ENCODE measurements at regions not wholly inside any gene's neighbourhood (a gene's known extent, or its start where the extent isn't known, plus 50 kb on each side); places are given as distances from the start of the nearest gene placed in this dataset.

- intact Hi-C loops (cut with DNase I, micrococcal nuclease), result no loop called here
- ATAC-seq (no peak), DNase-seq (no peak)
Measured at GRCh38 chr5:138651058-138651766, 76.0 kb upstream of the HSPA9 start.

GRCh38 chr5:138650196-138650595 lies 75.0 kb upstream of the HSPA9 start:
- DNase-seq, result no peak
- ATAC-seq, result no peak

GRCh38 chr5:138649775-138650174 lies 74.6 kb upstream of the HSPA9 start:
- DNase-seq (no peak), ATAC-seq (no peak)
- intact Hi-C loops (cut with DNase I, micrococcal nuclease), result no loop called here

More at GRCh38 chr5:138650196-138650595, 75.0 kb upstream of the HSPA9 start:
- intact Hi-C loops (cut with DNase I, micrococcal nuclease), result no loop called here

GRCh38 chr5:138649316-138649720 lies 74.1 kb upstream of the HSPA9 start:
- ATAC-seq (no peak), DNase-seq (no peak)
- intact Hi-C loops (cut with DNase I, micrococcal nuclease), result no loop called here

GRCh38 chr5:138648841-138649240 lies 73.6 kb upstream of the HSPA9 start:
- intact Hi-C loops (cut with DNase I, micrococcal nuclease), result no loop called here
- DNase-seq (no peak), ATAC-seq (no peak)

- DNase-seq, result no peak
- intact Hi-C loops (cut with DNase I, micrococcal nuclease), result no loop called here
- no peak for ATAC-seq
Measured at GRCh38 chr5:138647794-138648410, 72.7 kb upstream of the HSPA9 start.

- intact Hi-C loops (cut with DNase I, micrococcal nuclease), result no loop called here
- ATAC-seq, result no peak
- DNase-seq, result no peak
Measured at GRCh38 chr5:138647261-138647788, 72.1 kb upstream of the HSPA9 start.

- DNase-seq, result no peak
- intact Hi-C loops (cut with DNase I, micrococcal nuclease), result no loop called here
- ATAC-seq, result no peak
Measured at GRCh38 chr5:138646671-138647070, 71.5 kb upstream of the HSPA9 start.

- DNase-seq (no peak), ATAC-seq (no peak)
- intact Hi-C loops (cut with DNase I, micrococcal nuclease), result no loop called here
Measured at GRCh38 chr5:138645778-138646575, 70.8 kb upstream of the HSPA9 start.

- ATAC-seq (no peak), DNase-seq (no peak)
- intact Hi-C loops (cut with DNase I, micrococcal nuclease), result no loop called here
Measured at GRCh38 chr5:138643040-138643791, 68.0 kb upstream of the HSPA9 start.

GRCh38 chr5:138641547-138642298 lies 66.5 kb upstream of the HSPA9 start:
- intact Hi-C loops (cut with DNase I, micrococcal nuclease), result no loop called here
- peak; percentile 84 for ATAC-seq
- peak; percentile 39 to 83 for DNase-seq

GRCh38 chr5:138640646-138641254 lies 65.5 kb upstream of the HSPA9 start:
- ATAC-seq, result no peak
- intact Hi-C loops (cut with DNase I, micrococcal nuclease), result no loop called here
- no peak for DNase-seq

GRCh38 chr5:138640138-138640537 lies 64.9 kb upstream of the HSPA9 start:
- ATAC-seq, result no peak
- no peak for DNase-seq
- intact Hi-C loops (cut with DNase I, micrococcal nuclease), result no loop called here

GRCh38 chr5:138639326-138639725 lies 64.1 kb upstream of the HSPA9 start:
- DNase-seq (no peak), ATAC-seq (no peak)
- intact Hi-C loops (cut with DNase I, micrococcal nuclease), result no loop called here

GRCh38 chr5:138637256-138637655 lies 62.1 kb upstream of the HSPA9 start:
- intact Hi-C loops (cut with DNase I, micrococcal nuclease), result no loop called here

GRCh38 chr5:138636398-138636944 lies 61.3 kb upstream of the HSPA9 start:
- DNase-seq (no peak), ATAC-seq (no peak)
- intact Hi-C loops (cut with DNase I, micrococcal nuclease), result no loop called here

More at GRCh38 chr5:138637256-138637655, 62.1 kb upstream of the HSPA9 start:
- DNase-seq (no peak), ATAC-seq (no peak)

GRCh38 chr5:138635708-138636107 lies 60.5 kb upstream of the HSPA9 start:
- DNase-seq, result no peak
- intact Hi-C loops (cut with DNase I, micrococcal nuclease), result no loop called here
- no peak for ATAC-seq

GRCh38 chr5:138635265-138635664 lies 60.1 kb upstream of the HSPA9 start:
- intact Hi-C loops (cut with DNase I, micrococcal nuclease), result no loop called here
- ATAC-seq (no peak), DNase-seq (no peak)

Measured in left colon (tissue), 2 donors.